ENCODE measurements at regions not wholly inside any gene's neighbourhood (a gene's known extent, or its start where the extent isn't known, plus 50 kb on each side); places are given as distances from the start of the nearest gene placed in this dataset.

- DNase-seq (ENCODE audit: low spot score): no peak
Measured at GRCh38 chr2:129256642-129257041, 722.8 kb upstream of the RAB6C start.

GRCh38 chr2:129262934-129263333 is 716.5 kb upstream of the RAB6C start:
- no peak for DNase-seq (ENCODE audit: low spot score)

GRCh38 chr2:129263939-129264338 is 715.5 kb upstream of the RAB6C start:
- DNase-seq (ENCODE audit: low spot score): no peak

GRCh38 chr2:129267559-129267958 is 711.9 kb upstream of the RAB6C start:
- no peak for DNase-seq (ENCODE audit: low spot score)

- no peak for DNase-seq (ENCODE audit: low spot score)
Measured at GRCh38 chr2:129273266-129274037, 706.0 kb upstream of the RAB6C start.

- no peak for DNase-seq (ENCODE audit: low spot score)
Measured at GRCh38 chr2:129274038-129274415, 705.4 kb upstream of the RAB6C start.

- DNase-seq (ENCODE audit: low spot score): no peak
Measured at GRCh38 chr2:129274918-129275317, 704.5 kb upstream of the RAB6C start.

- no peak for DNase-seq (ENCODE audit: low spot score)
Measured at GRCh38 chr2:129275706-129276105, 703.8 kb upstream of the RAB6C start.

GRCh38 chr2:129276978-129277584 is 702.4 kb upstream of the RAB6C start:
- no peak for DNase-seq (ENCODE audit: low spot score)

- no peak for DNase-seq (ENCODE audit: low spot score)
Measured at GRCh38 chr2:129277585-129277981, 701.9 kb upstream of the RAB6C start.

GRCh38 chr2:129281791-129282530 is 697.5 kb upstream of the RAB6C start:
- DNase-seq (ENCODE audit: low spot score): no peak

GRCh38 chr2:129285012-129285411 is 694.5 kb upstream of the RAB6C start:
- no peak for DNase-seq (ENCODE audit: low spot score)

GRCh38 chr2:129293326-129293725 is 686.1 kb upstream of the RAB6C start:
- DNase-seq (ENCODE audit: low spot score): no peak

GRCh38 chr2:129296396-129296795 is 683.1 kb upstream of the RAB6C start:
- DNase-seq (ENCODE audit: low spot score): no peak

- DNase-seq (ENCODE audit: low spot score): no peak
Measured at GRCh38 chr2:129296806-129297205, 682.7 kb upstream of the RAB6C start.

- DNase-seq (ENCODE audit: low spot score): no peak
Measured at GRCh38 chr2:129297430-129297829, 682.0 kb upstream of the RAB6C start.

GRCh38 chr2:129299338-129299737 is 680.1 kb upstream of the RAB6C start:
- no peak for DNase-seq (ENCODE audit: low spot score)

- DNase-seq (ENCODE audit: low spot score): no peak
Measured at GRCh38 chr2:129299756-129300155, 679.7 kb upstream of the RAB6C start.

GRCh38 chr2:129300456-129300855 is 679.0 kb upstream of the RAB6C start:
- no peak for DNase-seq (ENCODE audit: low spot score)

GRCh38 chr2:129301431-129301913 is 678.0 kb upstream of the RAB6C start:
- DNase-seq (ENCODE audit: low spot score): no peak

- no peak for DNase-seq (ENCODE audit: low spot score)
Measured at GRCh38 chr2:129302106-129302505, 677.4 kb upstream of the RAB6C start.

GRCh38 chr2:129302561-129303183 is 676.8 kb upstream of the RAB6C start:
- no peak for DNase-seq (ENCODE audit: low spot score)

GRCh38 chr2:129314120-129314519 is 665.3 kb upstream of the RAB6C start:
- no peak for DNase-seq (ENCODE audit: low spot score)
